Transverse colon (tissue), 4 donors: ENCODE measurements at regions not wholly inside any gene's neighbourhood (a gene's known extent, or its start where the extent isn't known, plus 50 kb on each side); places are given as distances from the start of the nearest gene placed in this dataset.

ENCODE experiments used
- DNase-seq: peaks from one replicate; pipeline ENCODE4 v3.0.0-alpha.2; 2019
- H3K27ac ChIP-seq, 4 donors: fragments of 200-600 bp; sonication (generic); 2 replicates each; pipeline ENCODE4 v1.5.1; 2016 to 2018; ENCODE audit warnings: inconsistent platforms in 4 of 4
- H3K27me3 ChIP-seq: fragments of 200-600 bp; sonication (generic); 2 replicates; pipeline ENCODE4 v1.5.1; 2017; ENCODE audit warnings: inconsistent platforms
- H3K36me3 ChIP-seq, 4 donors: fragments of 200-600 bp; sonication (generic); 2 replicates each; pipeline ENCODE4 v1.5.1; 2017 to 2019; ENCODE audit warnings: inconsistent platforms in 4 of 4
- H3K4me1 ChIP-seq, 4 donors: fragments of 200-600 bp; sonication (generic); 2 replicates each; pipeline ENCODE4 v1.5.1; 2017 to 2020; ENCODE audit warnings: inconsistent platforms in 4 of 4
- H3K4me3 ChIP-seq, 4 donors: fragments of 200-600 bp; sonication (generic); 1 replicate in 1 of 4; 2 replicates in 3 of 4; pipeline versions ENCODE4 v1.5.1 to v1.6.1; 2017 to 2019; ENCODE audit warnings: inconsistent platforms in 4 of 4
- H3K9me3 ChIP-seq, 2 donors: fragments of 200-600 bp; sonication (generic); 2 replicates each; pipeline ENCODE4 v1.5.1; 2017 to 2019; ENCODE audit warnings: inconsistent platforms in 2 of 2
- CTCF ChIP-seq, 5 experiments: fragments of 200-600 bp in 3 of 5; fragments of 450-650 bp in 2 of 5; sonication (generic) in 3 of 5; IDR thresholded peaks; 1 replicate in 2 of 5; 2 replicates in 3 of 5; pipeline ENCODE4 v1.5.1; 2016 to 2017; ENCODE audit warnings: antibody characterized with exemption in 5 of 5, inconsistent platforms in 3 of 5, mild to moderate bottlenecking in 2 of 5, moderate library complexity in 1 of 5
- EP300 ChIP-seq: sonication (generic); formaldehyde crosslinking; IDR thresholded peaks from one replicate; pipeline ENCODE4 v1.6.1; 2017; ENCODE audit warnings: antibody characterized with exemption, low read depth
- POLR2A ChIP-seq: fragments of 450-650 bp; IDR thresholded peaks from one replicate; pipeline ENCODE4 v1.6.1; 2016; ENCODE audit warnings: antibody characterized with exemption, mild to moderate bottlenecking, moderate library complexity
- POLR2AphosphoS5 ChIP-seq, 3 donors: sonication (generic); formaldehyde crosslinking; IDR thresholded peaks; one replicate each; pipeline ENCODE4 v1.6.1; 2016; ENCODE audit warnings: antibody characterized with exemption in 3 of 3
- WGBS, 2 donors: methylation state at CpG; one replicate each; pipeline ENCODE4 v1.1.5; 2018; ENCODE audit warnings: low coverage in 1 of 2; 5-methylcytosine and 5-hydroxymethylcytosine counted together
- in situ Hi-C, 4 donors: fragments of 200-750 bp; cut with MboI; loops; one replicate each; pipeline versions ENCODE4 v1.15.0 to v1.15.1; 2017; ENCODE audit warnings: low sequenced_read_pairs in 3 of 4, low pct_ligation_motif_present in 1 of 4, low pct_unique_long_range_greater_than_20kb in 1 of 4
- intact Hi-C: fragments of 100-400 bp; cut with DNase I; formaldehyde crosslinking; loops from one replicate; pipeline ENCODE4 v1.15.1; 2023; ENCODE audit warnings: low total_unique reads

GRCh38 chr7:13151978-13152377 is 464.5 kb downstream of the ARL4A start:
- no peaks in the 10 kb centered on the region for H3K9me3 ChIP-seq
- WGBS, 2 donors: 86 to 90% methylated on average over 1 of the region's 1 CpG
- H3K27ac ChIP-seq: no peak overlapping the region
- intact Hi-C loops (no loop called here), in situ Hi-C loops (no loop called here)
- H3K4me1 ChIP-seq: no peaks in the 10 kb centered on the region
- no peak for DNase-seq
- H3K4me3 ChIP-seq: no peak overlapping the region
- TF ChIP-seq CTCF (IDR thresholded peaks at IDR 0.05): no peak
- H3K27me3 ChIP-seq: no peaks in the 10 kb centered on the region
- no peaks in the 10 kb centered on the region for H3K36me3 ChIP-seq

- DNase-seq: no peak
- H3K9me3 ChIP-seq: no peaks in the 10 kb centered on the region
- no peak overlapping the region for H3K4me3 ChIP-seq
- no peak for TF ChIP-seq EP300
- no peak for TF ChIP-seq POLR2AphosphoS5 (IDR thresholded peaks at IDR 0.05)
- TF ChIP-seq CTCF (IDR thresholded peaks at IDR 0.05): no peak
- TF ChIP-seq POLR2A: no peak
- no peaks in the 10 kb centered on the region for H3K27me3 ChIP-seq
- H3K27ac ChIP-seq: no peak overlapping the region
- no peaks in the 10 kb centered on the region for H3K4me1 ChIP-seq
- intact Hi-C loops (no loop called here), in situ Hi-C loops (no loop called here)
- H3K36me3 ChIP-seq: no peaks in the 10 kb centered on the region
Measured at GRCh38 chr7:13152755-13153154, 465.3 kb downstream of the ARL4A start.

- WGBS, 2 donors: 39 to 75% methylated on average over 2 of the region's 2 CpGs
- in situ Hi-C loops: no loop called here
- TF ChIP-seq CTCF (IDR thresholded peaks at IDR 0.05): no peak
- H3K4me1 ChIP-seq: no peaks in the 10 kb centered on the region
- no peaks in the 10 kb centered on the region for H3K27me3 ChIP-seq
- no peaks in the 10 kb centered on the region for H3K36me3 ChIP-seq
- H3K4me3 ChIP-seq: no peak overlapping the region
- intact Hi-C loops: no loop called here
- DNase-seq: no peak
- H3K9me3 ChIP-seq: no peaks in the 10 kb centered on the region
- no peak overlapping the region for H3K27ac ChIP-seq
Measured at GRCh38 chr7:13153266-13153665, 465.8 kb downstream of the ARL4A start.

GRCh38 chr7:13153742-13154141 is 466.3 kb downstream of the ARL4A start:
- no peak for DNase-seq
- no peaks in the 10 kb centered on the region for H3K9me3 ChIP-seq
- TF ChIP-seq POLR2A (no peak), EP300 (no peak), CTCF (IDR thresholded peaks at IDR 0.05) (no peak), POLR2AphosphoS5 (IDR thresholded peaks at IDR 0.05) (no peak)
- in situ Hi-C loops (no loop called here), intact Hi-C loops (no loop called here)
- H3K4me3 ChIP-seq: no peak overlapping the region
- no peaks in the 10 kb centered on the region for H3K4me1 ChIP-seq
- H3K27ac ChIP-seq: no peak overlapping the region
- H3K36me3 ChIP-seq: no peaks in the 10 kb centered on the region
- H3K27me3 ChIP-seq: no peaks in the 10 kb centered on the region

- intact Hi-C loops (no loop called here), in situ Hi-C loops (no loop called here)
- Histone ChIP-seq H3K4me1 (no peaks in the 10 kb centered on the region), H3K27me3 (no peaks in the 10 kb centered on the region), H3K27ac (no peak overlapping the region), H3K36me3 (no peaks in the 10 kb centered on the region), H3K4me3 (no peak overlapping the region), H3K9me3 (no peaks in the 10 kb centered on the region)
- no peak for TF ChIP-seq CTCF (IDR thresholded peaks at IDR 0.05)
- no peak for TF ChIP-seq POLR2AphosphoS5 (IDR thresholded peaks at IDR 0.05)
- no peak for TF ChIP-seq POLR2A
- TF ChIP-seq EP300: no peak
- no peak for DNase-seq
- 18 to 41% methylated on average over 1 of the region's 1 CpG for WGBS, 2 donors
Measured at GRCh38 chr7:13155188-13155587, 467.8 kb downstream of the ARL4A start.
